T-helper 17 cell (primary cell): ENCODE measurements at regions not wholly inside any gene's neighbourhood (a gene's known extent, or its start where the extent isn't known, plus 50 kb on each side); places are given as distances from the start of the nearest gene placed in this dataset.

Experiments used
- ATAC-seq: fragments of 150-1000 bp; cut with Tn5 transposase; 2 replicates; pipeline ENCODE4 v1.10.0; 2021; ENCODE audit warnings: mild to moderate bottlenecking, moderate library complexity
- DNase-seq, 3 donors: peaks; one replicate each; pipeline versions ENCODE4 v3.0.0 to v3.0.0-alpha.2; 2020 to 2021
- H3K9me3 ChIP-seq: one replicate; pipeline ENCODE4 v1.7.0; 2013; ENCODE audit warnings: low read length, mild to moderate bottlenecking; ENCODE audit not compliant: control insufficient read depth, poor library complexity, severe bottlenecking
- H3K27ac Mint-ChIP-seq: one replicate; pipeline ENCODE4 v1.8.0; 2022; ENCODE audit warnings: mild to moderate bottlenecking, moderate library complexity, mixed read lengths
- H3K27me3 Mint-ChIP-seq: one replicate; pipeline ENCODE4 v1.8.0; 2022; ENCODE audit warnings: mixed read lengths
- H3K36me3 Mint-ChIP-seq: one replicate; pipeline ENCODE4 v1.8.0; 2022; ENCODE audit warnings: low read depth, mixed read lengths
- H3K4me1 Mint-ChIP-seq: one replicate; pipeline ENCODE4 v1.8.0; 2022; ENCODE audit warnings: mild to moderate bottlenecking, mixed read lengths
- H3K4me3 Mint-ChIP-seq: one replicate; pipeline ENCODE4 v1.8.0; 2022; ENCODE audit warnings: mild to moderate bottlenecking, moderate library complexity, mixed read lengths

DNA sequence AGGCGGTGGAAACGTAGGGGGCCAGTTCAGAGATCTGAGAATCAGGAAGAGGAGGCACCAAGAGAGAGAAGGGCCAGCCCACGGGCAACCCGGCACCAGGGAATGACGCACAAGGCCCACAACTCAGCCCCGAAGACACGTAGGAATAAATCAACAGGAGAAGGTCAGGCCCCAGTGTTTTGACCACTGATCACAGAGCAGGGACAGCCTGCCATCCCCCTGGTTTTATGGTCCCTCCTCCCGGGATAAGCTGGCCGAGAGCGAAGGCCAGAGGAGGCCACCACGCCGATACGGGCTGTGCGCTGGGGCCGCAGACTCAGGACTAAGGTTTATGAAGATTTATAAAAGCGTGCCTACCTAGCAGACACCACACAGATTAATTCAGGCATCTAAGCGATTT is 341.4 kb downstream of the ZNF516 start:
- H3K4me3 Mint-ChIP-seq: no peak overlapping the region
- H3K27me3 Mint-ChIP-seq: peaks cover under 1% of the 10 kb centered on the region
- no peak overlapping the region for H3K27ac Mint-ChIP-seq
- H3K9me3 ChIP-seq: no peaks in the 10 kb centered on the region
- peaks cover 2% of the 10 kb centered on the region for H3K36me3 Mint-ChIP-seq
- no peak for DNase-seq
- no peaks in the 10 kb centered on the region for H3K4me1 Mint-ChIP-seq
- ATAC-seq: no peak

DNA sequence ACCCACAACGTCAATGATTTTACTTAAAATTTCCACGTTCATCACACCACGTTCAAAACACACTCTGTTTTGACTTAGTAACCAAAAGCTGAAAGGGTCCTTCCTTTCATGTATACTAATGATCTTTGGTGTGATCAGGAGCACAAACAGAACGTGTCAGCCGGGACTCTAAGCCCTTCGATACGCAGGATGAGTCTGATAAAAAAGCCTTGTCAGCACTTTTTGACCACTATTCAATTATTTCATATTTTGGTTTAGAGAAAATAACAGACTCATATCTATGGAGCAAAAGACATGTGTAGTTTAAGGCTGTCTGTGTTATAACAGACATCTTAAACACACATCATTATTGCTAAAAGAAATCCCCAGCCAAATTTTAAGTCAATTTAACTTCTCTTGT is 345.3 kb downstream of the ZNF516 start:
- H3K27me3 Mint-ChIP-seq: peaks cover 9% of the 10 kb centered on the region
- H3K36me3 Mint-ChIP-seq: peaks cover 3% of the 10 kb centered on the region
- no peak overlapping the region for H3K27ac Mint-ChIP-seq
- ATAC-seq (no peak), DNase-seq (no peak)
- no peaks in the 10 kb centered on the region for H3K4me1 Mint-ChIP-seq
- H3K9me3 ChIP-seq: no peaks in the 10 kb centered on the region
- no peak overlapping the region for H3K4me3 Mint-ChIP-seq

DNA sequence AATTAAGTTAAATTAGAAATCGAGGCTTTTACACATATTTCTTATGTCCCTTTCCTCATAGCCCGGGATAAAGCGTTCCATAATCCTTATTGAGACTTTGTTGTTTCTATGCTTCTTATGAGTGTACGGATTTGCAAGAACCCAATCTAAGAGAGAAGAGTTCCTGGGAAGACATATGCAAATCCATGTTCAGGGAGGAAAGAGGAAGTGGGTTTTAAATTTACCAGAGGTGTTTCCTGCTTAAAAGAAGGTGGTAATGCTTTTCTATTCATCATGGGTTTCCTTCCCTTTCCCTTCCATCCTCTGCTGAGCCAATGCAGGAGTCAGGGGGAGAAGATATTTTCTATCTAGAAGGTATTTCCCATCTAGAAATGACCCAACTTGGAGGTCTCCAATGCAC is 345.8 kb downstream of the ZNF516 start:
- peaks cover 3% of the 10 kb centered on the region for H3K36me3 Mint-ChIP-seq
- H3K4me3 Mint-ChIP-seq: no peak overlapping the region
- no peaks in the 10 kb centered on the region for H3K4me1 Mint-ChIP-seq
- H3K27ac Mint-ChIP-seq: no peak overlapping the region
- peaks cover 9% of the 10 kb centered on the region for H3K27me3 Mint-ChIP-seq
- DNase-seq (no peak), ATAC-seq (no peak)
- H3K9me3 ChIP-seq: no peaks in the 10 kb centered on the region

DNA sequence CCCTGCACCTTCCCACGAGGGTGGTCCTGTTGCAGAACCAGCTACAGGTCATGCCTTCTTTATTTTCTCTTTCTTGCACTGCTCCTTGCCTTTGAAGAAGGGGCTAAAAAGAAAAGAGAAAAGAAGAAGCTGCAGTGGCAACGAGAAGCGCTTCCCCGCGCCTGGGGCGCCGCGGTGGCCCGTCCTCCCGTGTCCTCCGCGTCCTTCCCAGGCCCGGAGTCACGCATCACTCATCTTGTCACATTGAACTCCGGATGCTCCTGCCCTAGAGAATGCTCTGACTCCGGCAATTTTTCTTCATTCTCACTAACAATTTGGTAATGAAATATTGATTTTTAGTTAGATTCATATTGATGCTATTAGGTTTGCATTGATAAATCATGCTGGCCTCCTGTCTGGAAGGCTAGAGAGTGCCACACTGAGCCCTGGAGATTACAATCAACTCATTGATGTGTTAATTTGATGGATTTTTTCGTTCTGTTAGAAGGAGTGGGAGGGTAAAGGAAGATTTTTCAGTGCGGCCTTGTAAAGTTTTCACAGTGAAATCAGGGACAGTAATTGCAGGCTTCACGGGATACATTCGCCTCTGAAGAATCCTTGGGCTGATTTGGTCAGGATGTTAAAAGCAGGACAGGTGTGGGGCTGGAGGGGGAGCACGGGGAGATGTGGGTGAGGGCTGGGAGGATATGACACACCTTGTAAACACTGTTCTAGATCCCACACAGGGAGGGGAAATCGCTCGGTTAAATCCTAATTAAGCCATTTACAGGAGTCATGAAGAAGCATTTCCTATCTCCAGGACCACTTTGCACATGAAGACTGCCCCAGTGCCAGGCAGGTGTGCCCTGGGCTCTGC is 349.3 kb downstream of the ZNF516 start:
- H3K4me1 Mint-ChIP-seq: no peaks in the 10 kb centered on the region
- ATAC-seq (no peak), DNase-seq (no peak)
- no peak overlapping the region for H3K27ac Mint-ChIP-seq
- H3K4me3 Mint-ChIP-seq: no peak overlapping the region
- H3K9me3 ChIP-seq: no peaks in the 10 kb centered on the region
- H3K36me3 Mint-ChIP-seq: peaks cover 3% of the 10 kb centered on the region
- peaks cover 22% of the 10 kb centered on the region for H3K27me3 Mint-ChIP-seq

DNA sequence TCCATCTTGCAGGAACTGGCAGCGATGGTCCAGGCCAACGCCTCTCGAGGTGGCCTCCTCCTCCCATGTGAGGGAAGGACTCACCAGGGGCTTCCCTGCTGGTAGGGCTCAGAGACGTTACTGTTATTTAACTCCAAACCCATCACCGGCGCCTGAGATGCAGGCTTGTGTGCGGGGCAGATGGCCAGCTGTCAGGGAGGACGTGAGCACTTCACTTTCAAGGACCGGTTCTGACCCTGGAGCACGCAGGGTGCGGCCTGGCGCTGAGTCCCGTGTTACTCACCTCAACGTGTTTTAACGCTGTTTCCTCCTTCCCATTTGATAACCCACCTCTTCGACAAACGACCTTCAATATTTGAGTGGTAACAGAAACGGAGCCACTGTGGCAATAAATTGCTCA is 350.2 kb downstream of the ZNF516 start:
- Mint-ChIP-seq H3K27ac (no peak overlapping the region), H3K36me3 (peaks cover 3% of the 10 kb centered on the region), H3K27me3 (peaks cover 22% of the 10 kb centered on the region), H3K4me1 (no peaks in the 10 kb centered on the region), H3K4me3 (no peak overlapping the region)
- ATAC-seq (no peak), DNase-seq (no peak)
- no peaks in the 10 kb centered on the region for H3K9me3 ChIP-seq

DNA sequence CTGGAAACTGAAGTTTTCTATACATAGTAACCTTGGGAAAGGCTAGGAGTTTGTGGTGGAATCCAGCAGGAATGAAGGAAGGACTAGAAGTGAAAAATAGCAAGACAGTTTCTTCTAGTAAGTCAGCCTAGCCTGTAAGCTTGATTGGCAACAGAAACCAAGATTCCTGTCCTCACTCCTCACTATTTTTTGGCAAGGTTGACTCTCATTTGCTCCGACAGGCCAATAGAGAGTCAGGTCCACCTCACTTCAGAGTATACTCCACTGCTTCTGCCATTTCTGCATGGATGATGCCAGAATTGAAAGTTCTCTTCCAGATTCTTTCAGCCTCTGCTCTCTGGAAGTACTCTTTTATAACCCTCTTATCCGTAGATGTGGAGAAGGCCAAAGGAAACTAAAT is 352.4 kb downstream of the ZNF516 start:
- H3K9me3 ChIP-seq: no peaks in the 10 kb centered on the region
- DNase-seq: no peak
- Mint-ChIP-seq H3K36me3 (no peaks in the 10 kb centered on the region), H3K4me1 (no peaks in the 10 kb centered on the region), H3K4me3 (no peak overlapping the region), H3K27me3 (peaks cover 19% of the 10 kb centered on the region), H3K27ac (no peak overlapping the region)
- no peak for ATAC-seq

DNA sequence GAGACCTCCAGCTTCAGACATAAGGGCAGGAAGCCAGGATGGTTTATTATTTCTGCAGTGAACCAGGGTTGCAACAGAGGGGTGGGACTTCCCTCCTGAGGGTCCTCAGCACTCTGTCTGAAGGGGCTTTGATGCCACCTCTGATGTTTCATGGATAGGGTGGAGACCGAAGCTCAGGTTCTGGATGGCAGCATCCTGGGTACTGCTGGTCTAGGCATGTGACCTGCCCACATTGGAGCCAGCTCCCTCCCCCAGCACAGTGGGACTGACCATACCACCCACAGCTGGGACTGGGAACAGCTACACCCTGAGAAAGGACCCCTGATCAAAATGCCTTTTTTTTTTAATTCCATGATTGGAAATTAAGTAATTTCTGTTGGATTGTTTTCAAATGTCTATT is 355.2 kb downstream of the ZNF516 start:
- DNase-seq (no peak), ATAC-seq (no peak)
- H3K9me3 ChIP-seq: no peaks in the 10 kb centered on the region
- Mint-ChIP-seq H3K36me3 (no peaks in the 10 kb centered on the region), H3K4me3 (no peak overlapping the region), H3K27me3 (peaks cover 19% of the 10 kb centered on the region), H3K27ac (no peak overlapping the region), H3K4me1 (no peaks in the 10 kb centered on the region)

DNA sequence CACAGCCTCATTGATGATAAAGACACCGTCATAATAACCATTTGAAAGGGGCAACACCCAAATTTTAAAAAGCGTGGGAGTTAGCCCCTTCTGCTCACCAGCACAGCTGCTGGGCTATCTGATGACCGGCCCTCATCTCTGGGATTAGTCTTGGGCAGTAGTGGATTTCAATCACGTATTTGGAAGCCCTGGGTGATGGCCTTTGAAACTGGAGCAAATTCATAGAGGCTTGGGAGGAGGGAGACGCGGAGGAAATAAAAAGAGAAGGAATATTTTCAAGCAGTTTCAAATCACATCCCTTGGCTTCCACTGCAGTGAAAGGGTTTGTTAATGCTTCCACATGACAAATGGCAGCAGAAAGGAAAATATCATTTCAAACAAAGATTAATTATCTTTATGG is 357.8 kb downstream of the ZNF516 start:
- Mint-ChIP-seq H3K36me3 (no peaks in the 10 kb centered on the region), H3K4me1 (no peaks in the 10 kb centered on the region), H3K27ac (no peak overlapping the region), H3K4me3 (no peak overlapping the region), H3K27me3 (peaks cover 10% of the 10 kb centered on the region)
- no peaks in the 10 kb centered on the region for H3K9me3 ChIP-seq
- DNase-seq: no peak
- no peak for ATAC-seq

DNA sequence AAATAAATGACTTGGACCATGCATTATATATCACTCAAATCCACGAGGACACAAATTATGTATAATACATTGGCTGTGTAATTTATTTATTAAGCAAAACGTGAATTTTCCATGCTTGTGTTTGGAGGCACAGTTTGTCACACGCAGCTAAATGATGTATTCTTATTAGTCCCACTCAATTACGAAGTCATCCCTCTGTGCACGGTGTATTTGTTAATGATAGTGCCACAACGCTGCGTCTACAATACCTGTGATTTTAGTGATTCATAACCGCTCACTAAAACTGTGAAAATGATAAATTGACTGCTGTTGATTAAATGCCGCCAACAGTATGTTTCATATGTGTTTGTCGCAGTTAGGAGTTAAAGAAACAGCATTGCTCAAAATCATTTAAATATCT is 358.3 kb downstream of the ZNF516 start:
- Mint-ChIP-seq H3K27ac (no peak overlapping the region), H3K4me1 (no peaks in the 10 kb centered on the region), H3K4me3 (no peak overlapping the region), H3K27me3 (peaks cover 6% of the 10 kb centered on the region), H3K36me3 (no peaks in the 10 kb centered on the region)
- DNase-seq: no peak
- no peaks in the 10 kb centered on the region for H3K9me3 ChIP-seq
- ATAC-seq: no peak

DNA sequence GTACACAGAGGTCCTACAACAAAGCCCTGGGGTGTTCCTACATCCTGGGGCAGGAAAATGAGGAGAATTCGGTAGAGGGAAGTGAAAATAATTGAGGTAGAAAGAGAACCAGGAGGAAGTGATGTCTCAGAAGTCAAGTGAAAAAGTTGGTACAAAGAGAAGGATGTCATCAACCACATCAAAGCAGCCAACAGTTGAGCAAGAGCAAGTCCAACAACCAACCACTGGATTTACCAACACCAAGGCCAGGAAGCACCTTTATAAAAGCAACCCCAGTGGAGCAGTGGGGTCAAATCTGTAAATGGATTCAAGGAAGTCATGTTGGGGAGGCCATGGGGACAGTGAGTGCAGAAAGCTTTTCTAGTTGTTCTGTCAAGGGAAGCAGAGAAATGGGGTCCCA is 360.4 kb downstream of the ZNF516 start:
- peaks cover 6% of the 10 kb centered on the region for H3K27me3 Mint-ChIP-seq
- H3K4me3 Mint-ChIP-seq: no peak overlapping the region
- no peaks in the 10 kb centered on the region for H3K9me3 ChIP-seq
- DNase-seq (no peak), ATAC-seq (no peak)
- H3K27ac Mint-ChIP-seq: no peak overlapping the region
- no peaks in the 10 kb centered on the region for H3K4me1 Mint-ChIP-seq
- H3K36me3 Mint-ChIP-seq: no peaks in the 10 kb centered on the region

DNA sequence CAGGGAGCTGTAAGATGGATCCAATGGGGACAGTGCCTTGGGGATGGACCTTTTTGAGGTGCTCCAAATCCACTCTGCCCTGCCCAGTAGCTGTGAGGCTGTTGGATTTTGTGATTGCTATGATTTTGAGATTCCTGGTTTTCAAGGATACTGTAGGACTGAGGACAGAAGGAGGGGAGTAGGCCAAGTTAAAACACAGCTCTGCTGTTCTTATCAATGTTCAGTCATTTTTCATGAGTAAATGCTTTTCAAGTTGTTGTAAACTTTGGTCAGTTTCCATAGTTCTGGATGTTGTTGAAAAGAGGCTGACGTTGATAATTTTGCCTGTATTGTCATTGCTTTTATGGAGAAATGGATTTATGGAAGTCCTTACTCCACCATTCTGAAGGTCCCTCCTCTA is 361.2 kb downstream of the ZNF516 start:
- Mint-ChIP-seq H3K27ac (no peak overlapping the region), H3K27me3 (peaks cover 4% of the 10 kb centered on the region), H3K36me3 (no peaks in the 10 kb centered on the region), H3K4me1 (no peaks in the 10 kb centered on the region), H3K4me3 (no peak overlapping the region)
- DNase-seq (no peak), ATAC-seq (no peak)
- no peaks in the 10 kb centered on the region for H3K9me3 ChIP-seq

DNA sequence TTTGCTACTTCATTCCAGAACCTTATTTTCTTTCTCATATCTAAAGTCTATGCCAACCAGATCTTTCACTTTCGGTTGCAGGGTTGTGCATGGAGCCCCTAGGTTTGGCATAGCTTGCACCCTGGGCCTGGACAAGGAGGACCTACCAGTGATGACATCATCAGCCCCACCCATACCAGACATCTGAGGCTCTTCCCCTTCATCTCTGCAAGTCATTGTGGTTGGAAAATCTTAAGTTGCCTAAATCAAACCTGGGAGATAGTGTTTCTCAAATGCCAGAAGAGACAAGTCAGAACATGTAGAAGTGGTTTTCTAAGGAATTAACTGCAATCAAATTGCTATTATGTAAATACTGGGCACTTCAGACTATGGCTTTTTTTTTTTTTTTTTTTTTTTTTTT is 363.3 kb downstream of the ZNF516 start:
- H3K9me3 ChIP-seq: no peaks in the 10 kb centered on the region

DNA sequence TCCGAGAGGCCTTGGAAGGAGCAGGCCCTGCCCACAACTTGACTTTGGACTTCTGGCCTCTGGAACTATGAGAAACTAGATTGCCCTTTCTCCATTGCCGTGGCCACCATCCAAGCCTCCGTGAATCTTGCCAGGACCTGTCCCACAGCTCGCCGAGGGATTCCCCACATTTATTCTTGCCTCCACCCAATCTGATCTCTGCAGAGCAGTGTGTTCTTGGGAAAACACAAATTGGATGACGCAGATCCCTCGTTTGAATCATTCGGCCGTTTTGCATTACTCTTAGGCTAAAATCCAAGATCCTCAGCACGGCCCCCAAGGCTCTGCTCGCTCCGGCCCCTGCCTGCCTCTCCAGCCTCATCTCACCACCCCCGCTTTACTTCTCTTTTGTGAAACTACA is 364.2 kb downstream of the ZNF516 start:
- DNase-seq (no peak), ATAC-seq (no peak)
- no peak overlapping the region for H3K27ac Mint-ChIP-seq
- no peaks in the 10 kb centered on the region for H3K4me1 Mint-ChIP-seq
- no peaks in the 10 kb centered on the region for H3K9me3 ChIP-seq
- H3K27me3 Mint-ChIP-seq: no peaks in the 10 kb centered on the region
- no peaks in the 10 kb centered on the region for H3K36me3 Mint-ChIP-seq
- H3K4me3 Mint-ChIP-seq: no peak overlapping the region

More for the DNA sequence above, 363.3 kb downstream of the ZNF516 start:
- Mint-ChIP-seq H3K27ac (no peak overlapping the region), H3K27me3 (no peaks in the 10 kb centered on the region), H3K36me3 (no peaks in the 10 kb centered on the region), H3K4me3 (no peak overlapping the region), H3K4me1 (no peaks in the 10 kb centered on the region)
- ATAC-seq (no peak), DNase-seq (no peak)

DNA sequence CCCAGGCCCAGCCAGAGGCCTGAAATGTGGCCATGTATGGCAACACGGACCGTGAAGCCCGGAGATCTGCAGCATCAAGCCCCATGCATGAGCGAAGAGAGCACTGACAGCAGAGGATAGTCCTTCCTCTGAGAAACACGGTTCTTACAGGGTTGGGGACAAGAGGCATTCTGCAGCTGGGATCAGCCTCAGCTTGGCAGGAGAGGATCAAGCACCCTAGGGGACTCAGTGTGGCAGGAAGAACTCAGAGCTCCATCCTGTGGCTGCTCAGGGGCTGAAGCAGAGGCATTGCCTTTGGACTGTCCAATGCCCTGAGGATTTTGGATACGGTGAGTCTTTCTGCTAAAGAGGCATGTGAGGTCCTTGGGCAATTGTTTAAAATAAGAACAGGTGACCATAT is 368.7 kb downstream of the ZNF516 start:
- H3K27me3 Mint-ChIP-seq: no peaks in the 10 kb centered on the region
- no peaks in the 10 kb centered on the region for H3K9me3 ChIP-seq
- no peak overlapping the region for H3K27ac Mint-ChIP-seq
- H3K4me3 Mint-ChIP-seq: no peak overlapping the region
- ATAC-seq (no peak), DNase-seq (no peak)
- H3K36me3 Mint-ChIP-seq: no peaks in the 10 kb centered on the region
- no peaks in the 10 kb centered on the region for H3K4me1 Mint-ChIP-seq
